ENCODE measurements at regions not wholly inside any gene's neighbourhood (a gene's known extent, or its start where the extent isn't known, plus 50 kb on each side); places are given as distances from the start of the nearest gene placed in this dataset.

GRCh38 chr12:111155020-111155419 is 213.9 kb downstream of the PHETA1 start:
- no peak for DNase-seq (ENCODE audit: low read depth, low spot score)
- Histone ChIP-seq H3K27ac (ENCODE audit: low read depth, low read length) (no peak overlapping the region), H3K9me3 (ENCODE audit: control insufficient read depth, insufficient read depth, low read length) (no peaks in the 10 kb centered on the region), H3K27me3 (ENCODE audit: control insufficient read depth, insufficient read depth, low read length) (peaks cover 7% of the 10 kb centered on the region), H3K4me3 (ENCODE audit: low read depth, low read length) (no peak overlapping the region)
- no peak for TF ChIP-seq CTCF (IDR thresholded peaks at IDR 0.05; ENCODE audit: low read depth, low read length)
- ChIA-PET POLR2A (no interaction called here), CTCF (no interaction called here)

GRCh38 chr12:111154147-111154834 is 214.6 kb downstream of the PHETA1 start:
- POLR2A ChIA-PET, result no interaction called here
- Histone ChIP-seq H3K4me3 (ENCODE audit: low read depth, low read length) (no peak overlapping the region), H3K27ac (ENCODE audit: low read depth, low read length) (no peak overlapping the region), H3K27me3 (ENCODE audit: control insufficient read depth, insufficient read depth, low read length) (peaks cover 8% of the 10 kb centered on the region), H3K9me3 (ENCODE audit: control insufficient read depth, insufficient read depth, low read length) (no peaks in the 10 kb centered on the region)
- CTCF ChIA-PET, result no interaction called here
- DNase-seq (ENCODE audit: low read depth, low spot score), result no peak
- no peak for TF ChIP-seq CTCF (IDR thresholded peaks at IDR 0.05; ENCODE audit: low read depth, low read length)

GRCh38 chr12:111152561-111152960 is 216.3 kb downstream of the PHETA1 start:
- H3K9me3 ChIP-seq (ENCODE audit: control insufficient read depth, insufficient read depth, low read length), result no peaks in the 10 kb centered on the region
- peaks cover 8% of the 10 kb centered on the region for H3K27me3 ChIP-seq (ENCODE audit: control insufficient read depth, insufficient read depth, low read length)
- ChIA-PET CTCF (no interaction called here), POLR2A (no interaction called here)
- DNase-seq (ENCODE audit: low read depth, low spot score), result no peak
- TF ChIP-seq CTCF (IDR thresholded peaks at IDR 0.05; ENCODE audit: low read depth, low read length), result no peak
- no peak overlapping the region for H3K4me3 ChIP-seq (ENCODE audit: low read depth, low read length)
- no peak overlapping the region for H3K27ac ChIP-seq (ENCODE audit: low read depth, low read length)

- POLR2A ChIA-PET, result no interaction called here
- DNase-seq (ENCODE audit: low read depth, low spot score), result no peak
- CTCF ChIA-PET, result no interaction called here
- H3K27ac ChIP-seq (ENCODE audit: low read depth, low read length), result no peak overlapping the region
- TF ChIP-seq CTCF (IDR thresholded peaks at IDR 0.05; ENCODE audit: low read depth, low read length), result no peak
- no peaks in the 10 kb centered on the region for H3K9me3 ChIP-seq (ENCODE audit: control insufficient read depth, insufficient read depth, low read length)
- H3K27me3 ChIP-seq (ENCODE audit: control insufficient read depth, insufficient read depth, low read length), result peaks cover 8% of the 10 kb centered on the region
- no peak overlapping the region for H3K4me3 ChIP-seq (ENCODE audit: low read depth, low read length)
Observed at GRCh38 chr12:111150921-111151840, 217.7 kb downstream of the PHETA1 start.

GRCh38 chr12:111150360-111150759 is 218.5 kb downstream of the PHETA1 start:
- ChIA-PET CTCF (no interaction called here), POLR2A (no interaction called here)
- no peak overlapping the region for H3K27ac ChIP-seq (ENCODE audit: low read depth, low read length)
- DNase-seq (ENCODE audit: low read depth, low spot score), result no peak
- peaks cover 8% of the 10 kb centered on the region for H3K27me3 ChIP-seq (ENCODE audit: control insufficient read depth, insufficient read depth, low read length)
- no peak for TF ChIP-seq CTCF (IDR thresholded peaks at IDR 0.05; ENCODE audit: low read depth, low read length)
- H3K9me3 ChIP-seq (ENCODE audit: control insufficient read depth, insufficient read depth, low read length), result no peaks in the 10 kb centered on the region
- H3K4me3 ChIP-seq (ENCODE audit: low read depth, low read length), result no peak overlapping the region
